ENCODE measurements at regions not wholly inside any gene's neighbourhood (a gene's known extent, or its start where the extent isn't known, plus 50 kb on each side); places are given as distances from the start of the nearest gene placed in this dataset.
A peak's percentile ranks its signal among the peaks of the same experiment; 100 is the strongest.

DNA sequence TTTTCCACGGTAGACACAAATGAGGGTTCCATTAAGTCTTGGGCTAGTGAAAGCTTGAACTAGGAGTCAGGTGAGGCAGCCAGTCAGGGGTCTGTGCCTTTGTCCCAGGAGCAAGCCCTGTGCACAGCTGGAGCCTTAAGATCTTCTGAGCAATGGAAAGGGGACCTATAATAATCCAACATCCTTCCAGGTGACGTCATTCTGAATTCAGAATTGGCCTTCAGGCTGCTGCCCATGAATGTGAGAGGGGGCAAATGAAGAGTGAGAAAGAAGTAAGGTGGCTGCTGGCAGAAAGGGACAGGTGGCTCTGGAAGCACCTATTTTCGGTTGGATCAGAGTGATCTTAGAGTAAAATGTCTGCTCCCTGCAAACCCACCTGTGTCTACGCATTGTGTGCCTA is 488.1 kb upstream of the CDH5 start:
- no peak for DNase-seq

DNA sequence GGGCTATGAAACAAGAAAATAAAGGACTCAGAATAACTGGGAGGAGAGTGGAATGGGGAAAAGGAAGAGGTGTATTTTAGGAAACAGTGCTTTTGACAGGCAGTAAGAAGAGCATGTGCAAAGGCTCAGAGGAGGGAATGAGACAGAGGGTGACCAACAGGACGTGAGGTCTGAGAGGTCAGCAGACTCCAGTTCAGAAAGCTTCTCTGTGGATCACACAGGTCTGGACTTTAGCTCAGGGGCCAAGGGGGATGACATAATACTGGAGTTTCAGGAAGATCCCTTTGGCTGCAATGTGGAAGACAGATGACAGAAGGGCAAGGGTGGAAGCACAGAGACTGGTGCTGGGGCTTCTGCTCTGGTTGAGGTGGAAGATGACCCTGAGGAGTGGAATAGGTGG is 489.9 kb upstream of the CDH5 start:
- no peak for DNase-seq

DNA sequence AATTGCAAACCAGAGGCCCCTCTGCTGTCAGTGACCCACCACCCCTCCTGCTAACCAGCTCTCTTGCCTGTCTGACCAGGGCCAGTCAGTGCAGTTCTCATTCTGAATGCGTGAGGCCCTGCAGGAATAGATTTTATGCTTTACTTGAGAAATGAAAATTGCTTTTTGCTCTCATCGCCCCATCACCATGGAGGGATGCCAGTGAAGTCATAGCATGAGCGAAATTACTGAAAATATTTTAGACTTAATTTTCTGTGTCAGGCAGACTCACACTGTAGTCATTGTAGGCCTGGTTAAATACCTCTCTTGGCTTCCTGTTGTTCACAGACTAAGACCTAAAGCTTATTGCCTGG is 490.5 kb upstream of the CDH5 start:
- DNase-seq, result no peak

DNA sequence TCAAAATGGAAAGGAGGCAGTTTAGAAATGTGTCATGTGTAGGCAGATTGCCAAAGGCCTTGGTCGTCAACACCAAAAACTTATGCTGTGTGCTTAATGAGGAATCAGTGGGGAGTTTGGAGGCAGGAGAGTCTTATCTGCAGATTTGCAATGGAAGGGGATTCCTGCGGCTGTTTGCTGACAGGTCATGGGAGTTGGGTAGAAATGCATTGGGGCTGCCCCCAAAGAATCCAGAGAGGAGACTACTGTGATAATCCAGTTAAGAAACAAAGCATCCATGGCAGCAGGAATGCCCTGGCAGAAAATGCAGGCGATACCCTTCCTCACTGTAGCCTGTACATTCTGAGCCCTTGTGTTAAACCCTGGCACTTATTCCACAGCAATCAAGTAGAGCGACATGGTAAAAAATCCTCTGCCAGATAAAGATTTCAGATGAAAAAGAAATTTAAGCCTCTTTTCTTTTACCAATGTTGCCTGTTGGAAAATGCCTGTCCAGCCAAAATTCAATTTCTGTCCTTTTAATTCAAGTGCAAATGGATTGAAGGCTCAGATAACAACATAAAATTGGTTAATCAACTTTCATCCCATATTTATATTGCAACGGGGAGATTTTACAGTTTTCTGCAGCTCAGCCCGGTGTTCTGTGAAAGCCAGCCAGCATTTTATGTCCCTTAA is 491.0 kb upstream of the CDH5 start:
- peak; percentile 24 for DNase-seq

DNA sequence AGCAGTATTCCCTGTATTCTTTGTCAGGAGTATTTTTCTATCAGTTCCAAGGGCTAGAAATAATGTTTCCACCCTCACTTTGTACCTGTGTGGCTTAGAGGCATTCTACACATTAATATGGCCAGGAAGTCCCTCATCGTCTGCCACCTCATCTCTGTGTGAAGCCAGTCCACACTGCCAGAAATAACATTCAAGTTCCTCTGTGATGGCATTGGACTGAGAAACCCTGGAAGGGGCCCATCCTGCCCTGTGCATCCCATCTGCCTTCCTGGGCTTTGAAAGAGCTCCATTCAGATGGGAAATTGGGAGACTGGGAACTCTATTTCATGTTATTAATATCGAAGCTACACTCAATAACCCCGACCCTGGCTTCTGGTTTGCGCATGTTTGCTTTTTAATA is 497.2 kb upstream of the CDH5 start:
- no peak for DNase-seq

DNA sequence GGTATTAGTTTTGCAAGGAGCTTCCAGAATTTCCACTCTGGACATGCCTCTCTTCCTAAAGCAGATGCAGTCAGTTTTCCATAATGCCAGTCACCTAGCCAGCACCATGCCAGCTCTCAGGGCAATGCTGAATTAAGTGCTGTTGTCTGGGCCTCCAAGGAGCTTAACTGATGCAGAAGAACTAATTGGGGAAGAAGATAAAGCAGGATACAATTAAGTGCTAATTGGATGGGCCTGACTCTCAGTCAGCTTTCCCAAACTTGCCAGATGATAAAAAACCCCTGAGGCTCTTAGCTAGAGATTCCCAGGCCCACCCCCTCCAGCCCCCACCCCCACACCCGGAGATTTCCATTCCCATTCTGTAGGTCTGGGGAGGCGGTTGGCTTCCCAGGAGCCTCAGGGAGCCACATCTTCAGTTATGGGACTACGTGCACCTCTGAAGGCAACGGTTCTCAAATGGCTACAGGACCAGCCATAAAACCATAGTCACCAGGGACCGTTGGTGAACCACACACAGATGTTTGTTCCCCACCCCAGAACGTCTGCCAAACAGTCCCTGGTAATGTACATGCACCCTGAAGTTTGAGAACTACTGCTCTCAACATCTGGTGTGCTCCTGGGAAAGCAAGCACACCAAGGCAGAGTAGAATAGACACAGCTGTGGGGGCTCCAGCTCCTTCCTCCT is 499.1 kb upstream of the CDH5 start:
- peak; percentile 30 for DNase-seq

DNA sequence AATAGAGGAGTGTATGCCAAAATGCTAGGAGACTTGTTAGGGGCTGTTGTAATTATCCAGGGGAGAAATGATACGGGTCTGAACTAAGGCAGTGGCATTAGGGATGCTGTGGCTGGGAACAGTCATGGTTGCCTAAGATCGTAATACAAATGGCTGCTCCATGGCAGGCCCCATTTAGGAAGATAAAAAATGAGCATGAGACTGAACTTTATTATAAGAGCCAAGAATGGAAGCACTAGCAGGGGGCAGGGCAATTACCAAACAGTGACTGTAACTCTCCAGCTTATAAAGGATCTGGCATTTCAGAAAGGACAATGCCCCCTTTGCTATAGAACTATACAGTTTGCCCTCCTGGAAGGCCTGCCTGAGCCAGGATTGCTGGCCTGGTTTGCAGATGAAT is 503.3 kb upstream of the CDH5 start:
- no peak for DNase-seq

DNA sequence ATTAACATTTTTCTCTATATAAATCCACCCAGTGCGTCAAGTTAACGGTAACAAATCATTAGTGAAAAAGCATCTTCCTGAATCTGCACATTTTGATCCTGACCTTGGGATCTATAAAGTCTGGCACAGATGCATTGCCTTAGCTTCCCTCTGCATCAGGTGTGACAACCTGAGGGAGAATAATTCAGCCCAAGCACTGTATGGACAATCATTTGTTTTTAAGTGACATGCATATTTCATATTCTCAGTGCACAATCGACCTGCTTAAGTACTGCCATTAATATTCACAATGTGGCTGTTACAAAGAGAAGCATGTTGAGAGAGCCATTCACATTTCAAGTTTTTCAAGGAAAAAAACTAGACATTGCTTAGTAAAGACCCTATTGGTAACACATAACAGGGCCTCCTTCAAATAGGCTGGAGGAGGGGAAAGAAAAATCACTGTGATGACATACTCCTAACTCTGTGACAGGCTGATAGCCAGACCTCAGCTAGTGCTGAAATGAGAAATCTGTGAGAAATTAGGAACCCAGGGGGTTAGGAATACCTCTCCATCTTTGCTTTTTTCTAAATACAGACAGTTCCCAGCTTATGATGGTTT is 505.3 kb upstream of the CDH5 start:
- DNase-seq, result no peak

DNA sequence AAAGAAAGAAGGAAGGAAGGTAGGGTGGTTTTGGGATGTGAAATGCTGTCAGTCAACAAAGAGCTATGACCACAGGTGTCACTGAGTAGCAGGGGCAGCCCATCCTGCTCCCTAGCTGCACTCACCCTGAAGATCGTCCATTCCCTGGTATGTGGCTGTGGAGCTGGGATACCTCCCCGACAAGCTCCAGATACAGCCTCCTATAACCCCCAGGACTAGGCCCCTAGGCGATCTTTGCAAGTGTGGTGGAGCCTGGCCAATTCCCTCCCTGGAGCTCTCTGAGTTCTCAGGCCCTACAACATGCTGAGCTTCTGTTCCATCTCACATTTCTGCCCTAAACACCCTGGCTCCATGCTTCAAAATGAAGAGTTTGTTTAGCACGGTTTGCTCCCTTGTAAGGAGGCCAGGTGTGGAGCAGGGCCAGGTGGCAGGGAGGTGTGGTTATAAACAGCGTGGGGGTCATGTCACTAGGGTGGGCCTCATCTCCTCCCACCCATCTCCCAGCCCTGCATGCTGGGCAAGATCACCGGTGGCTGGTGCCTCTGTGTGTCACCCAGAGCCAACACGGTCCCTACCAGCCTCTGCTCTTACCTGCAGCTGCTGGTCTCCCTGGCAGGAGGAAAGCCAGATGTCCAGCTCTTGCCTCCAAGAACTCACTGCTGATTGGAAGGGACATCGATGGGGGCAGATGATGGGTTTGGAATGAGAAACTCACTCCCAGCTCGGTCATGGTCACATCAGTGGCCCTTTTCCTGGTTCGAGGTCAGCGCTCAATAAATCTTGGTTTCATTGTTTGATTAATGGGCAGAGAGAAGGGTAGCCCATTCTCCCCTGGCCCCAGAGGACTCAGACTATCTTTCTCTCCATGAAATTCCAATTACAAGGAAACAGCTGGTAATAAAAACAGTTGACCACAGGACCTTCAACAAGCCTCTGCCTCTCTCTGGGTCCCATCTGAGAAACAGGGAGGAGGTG is 511.0 kb upstream of the CDH5 start:
- DNase-seq, result no peak

DNA sequence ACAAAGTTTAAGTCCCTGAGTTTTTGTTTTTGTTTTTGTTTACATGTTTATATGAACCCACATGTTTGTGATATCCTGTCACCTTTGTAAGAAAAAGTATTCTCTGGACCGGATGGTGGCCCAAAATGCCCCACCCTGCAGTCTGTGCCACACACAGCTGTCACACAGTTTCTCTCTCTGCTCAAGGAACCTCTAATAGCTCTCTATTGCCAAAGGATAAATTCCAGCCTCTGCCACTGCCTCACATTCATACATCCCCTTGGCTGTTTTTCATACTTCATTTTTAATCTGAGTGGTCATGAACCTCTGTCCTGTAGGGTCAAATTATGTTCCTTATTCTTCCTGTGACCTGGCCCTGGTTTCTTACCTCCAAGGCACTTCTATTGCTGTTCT is 520.3 kb upstream of the CDH5 start:
- DNase-seq, result no peak

DNA sequence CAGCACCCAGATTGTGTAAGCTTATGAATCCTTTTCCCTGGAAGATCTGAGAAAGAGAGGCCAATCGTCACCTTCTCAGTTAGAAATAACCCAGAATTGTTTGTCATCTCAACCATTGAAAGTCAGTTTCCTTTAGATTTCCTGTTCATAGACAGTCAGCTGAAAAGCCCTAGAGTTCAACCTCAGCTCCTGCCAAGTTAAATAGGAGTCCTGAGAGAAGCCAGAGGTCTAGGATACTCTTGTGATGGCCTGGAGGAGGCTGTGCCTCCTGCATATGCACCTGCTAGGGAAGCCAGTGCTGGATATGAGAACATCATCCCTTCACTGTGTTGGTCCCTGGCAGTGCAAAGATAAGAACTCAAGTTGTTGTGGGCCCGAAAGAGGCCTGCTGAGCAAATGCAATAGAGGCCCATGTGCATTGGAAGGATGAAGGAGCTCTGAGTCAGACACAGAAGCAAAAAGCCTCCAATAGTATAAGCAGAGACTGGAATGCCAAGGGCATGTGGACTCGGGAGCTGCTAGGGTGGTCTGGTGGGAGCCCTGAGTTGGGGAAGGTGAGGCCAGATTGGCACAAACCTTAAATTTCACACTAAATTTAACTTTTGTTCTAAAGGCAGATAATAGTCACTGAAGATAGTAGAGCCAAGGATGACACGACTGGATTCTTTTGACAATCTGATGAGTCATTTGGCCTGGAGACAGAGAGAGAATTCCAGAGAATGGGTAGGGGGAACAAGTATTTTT is 520.9 kb upstream of the CDH5 start:
- no peak for DNase-seq

DNA sequence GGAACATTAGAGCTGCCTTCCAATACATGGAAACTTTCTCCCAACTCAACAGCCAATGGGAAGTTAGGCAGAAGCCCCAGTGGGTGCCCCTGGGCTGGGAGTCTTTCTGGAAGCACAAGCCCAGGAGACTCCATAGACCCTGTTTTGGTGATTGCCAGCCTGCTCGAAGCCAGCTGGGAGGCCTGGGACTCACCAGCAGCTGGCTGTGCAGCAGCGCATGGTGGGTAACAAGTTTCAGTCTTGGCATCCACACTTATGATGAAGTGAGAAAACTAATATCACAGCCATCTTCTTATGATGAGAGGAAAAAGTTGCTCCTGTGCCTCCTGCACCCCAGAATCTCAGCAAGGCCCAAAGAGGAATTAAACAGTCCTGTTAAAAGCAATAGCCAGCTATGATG is 522.5 kb upstream of the CDH5 start:
- no peak for DNase-seq

DNA sequence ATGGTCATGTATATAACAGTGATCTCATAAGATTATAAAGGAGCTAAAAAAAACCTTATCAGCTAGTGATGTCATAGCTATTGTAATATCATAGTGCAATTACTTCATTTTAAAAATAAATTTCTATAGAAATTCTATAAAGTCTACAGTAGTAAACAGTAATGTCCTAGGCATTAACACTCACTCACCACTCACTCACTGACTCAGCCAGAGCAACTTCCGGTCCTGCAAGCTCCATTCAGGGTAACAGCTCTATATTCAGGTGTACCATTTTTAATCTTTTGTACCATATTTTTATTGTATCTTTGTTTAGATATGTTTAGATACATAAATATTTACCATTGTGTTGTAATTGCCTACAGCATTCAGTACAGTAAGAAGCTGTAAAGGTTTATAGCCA is 524.4 kb upstream of the CDH5 start:
- no peak for DNase-seq

DNA sequence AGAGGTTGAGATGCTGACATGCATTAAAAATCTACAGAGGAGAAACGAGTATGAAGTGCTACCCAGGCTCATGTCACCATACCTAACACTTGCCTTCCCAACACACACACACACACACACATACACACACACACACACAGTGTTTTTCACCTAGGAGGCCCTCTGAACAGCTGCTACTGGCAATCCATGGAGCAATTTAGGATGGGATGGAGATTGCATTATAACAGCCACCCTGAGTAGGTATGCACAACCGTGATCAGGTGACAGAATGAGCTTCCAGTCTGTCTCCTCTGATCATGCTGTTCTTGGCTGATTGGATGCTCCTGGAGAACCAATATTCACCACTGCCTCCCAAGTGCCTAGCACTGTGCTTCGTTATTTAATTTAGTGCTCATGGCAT is 528.5 kb upstream of the CDH5 start:
- no peak for DNase-seq

DNA sequence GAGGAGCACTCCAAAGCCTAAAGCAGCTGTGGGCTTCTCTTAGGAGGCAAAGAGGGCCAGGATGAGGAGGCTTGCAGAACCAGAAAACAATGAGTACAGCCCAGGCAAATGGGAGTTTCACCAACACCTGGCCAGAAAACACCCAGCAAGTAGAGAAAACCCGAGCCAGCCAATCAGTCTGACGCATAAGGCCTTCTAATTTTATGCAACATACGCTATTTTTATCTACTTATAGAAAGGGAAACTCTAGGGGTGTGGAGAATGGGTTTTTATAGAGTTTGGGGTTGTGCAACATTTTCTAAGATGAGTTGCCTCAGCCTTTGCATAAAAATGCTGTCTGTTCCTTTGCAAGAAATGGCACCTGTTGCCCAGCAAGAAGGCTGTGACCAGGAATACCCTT is 529.0 kb upstream of the CDH5 start:
- no peak for DNase-seq

DNA sequence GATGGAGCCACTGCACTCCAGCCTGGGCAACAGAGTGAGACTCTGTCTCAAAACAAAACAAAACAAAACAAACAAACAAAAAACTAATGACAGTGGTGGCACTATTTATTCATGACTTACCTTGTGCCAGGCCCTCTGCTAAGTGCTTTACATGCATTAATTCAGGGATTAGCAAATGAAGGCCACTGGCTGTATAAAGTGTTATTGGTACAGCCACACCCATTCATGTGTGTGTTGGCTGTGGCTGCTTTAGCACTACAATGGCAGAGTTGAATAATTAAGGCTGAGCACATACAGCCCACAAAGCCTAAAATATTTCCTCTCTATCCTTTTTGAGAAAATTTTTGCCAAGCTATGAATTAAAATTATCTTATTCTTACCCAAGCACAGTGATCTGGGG is 531.8 kb upstream of the CDH5 start:
- DNase-seq, result no peak

DNA sequence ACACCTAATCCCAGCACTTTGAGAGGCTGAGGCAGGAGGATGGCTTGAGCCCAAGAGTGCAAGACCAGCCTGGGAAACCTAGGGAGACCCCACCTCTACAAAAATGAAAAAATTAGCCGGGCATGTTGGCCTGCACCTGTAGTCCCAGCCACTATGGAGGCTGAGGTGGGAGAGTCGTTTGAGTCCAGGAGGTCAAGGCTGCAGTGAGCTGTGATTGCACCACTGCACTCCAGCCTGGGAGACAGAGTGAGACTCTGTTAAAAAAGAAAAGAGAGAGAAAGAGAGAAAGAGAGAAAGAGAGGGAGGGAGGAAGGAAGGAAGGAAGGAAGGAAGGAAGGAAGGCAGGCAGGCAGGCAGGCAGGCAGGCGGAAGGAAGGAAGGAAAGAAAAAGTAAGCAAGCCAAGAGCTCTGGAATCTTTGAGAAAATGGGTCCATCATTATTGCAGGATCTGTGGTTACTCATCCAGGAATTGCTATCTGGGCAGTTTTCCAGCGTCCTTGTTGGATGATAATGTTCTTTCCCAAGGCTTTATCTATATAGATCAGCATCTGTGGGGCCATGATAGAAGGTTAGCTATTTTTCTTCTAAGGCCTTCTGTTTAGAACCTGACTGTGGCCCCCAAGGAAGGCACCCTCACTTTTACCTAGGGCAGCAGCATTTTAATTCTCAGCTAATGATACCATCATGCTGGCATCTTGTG is 533.2 kb upstream of the CDH5 start:
- DNase-seq, result no peak

DNA sequence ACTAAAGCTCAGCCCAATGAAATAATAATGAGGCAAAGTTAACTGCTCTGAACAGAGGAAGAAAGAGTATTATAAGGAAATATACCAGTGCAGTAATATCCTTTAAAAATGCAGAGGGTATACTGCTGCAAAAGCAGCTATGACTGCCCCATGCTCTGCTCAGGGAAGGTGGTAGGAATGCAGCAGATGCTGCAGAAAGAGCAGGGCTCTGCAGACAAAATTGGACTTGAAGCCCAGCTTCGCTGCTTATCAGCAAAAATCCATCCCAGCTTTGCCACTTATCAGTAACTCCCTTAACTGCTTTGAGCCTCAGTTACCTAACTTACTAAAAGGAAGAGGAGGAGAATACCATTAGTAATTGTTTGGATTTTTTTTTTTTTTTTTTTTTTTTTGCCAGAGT is 533.8 kb upstream of the CDH5 start:
- DNase-seq, result no peak

DNA sequence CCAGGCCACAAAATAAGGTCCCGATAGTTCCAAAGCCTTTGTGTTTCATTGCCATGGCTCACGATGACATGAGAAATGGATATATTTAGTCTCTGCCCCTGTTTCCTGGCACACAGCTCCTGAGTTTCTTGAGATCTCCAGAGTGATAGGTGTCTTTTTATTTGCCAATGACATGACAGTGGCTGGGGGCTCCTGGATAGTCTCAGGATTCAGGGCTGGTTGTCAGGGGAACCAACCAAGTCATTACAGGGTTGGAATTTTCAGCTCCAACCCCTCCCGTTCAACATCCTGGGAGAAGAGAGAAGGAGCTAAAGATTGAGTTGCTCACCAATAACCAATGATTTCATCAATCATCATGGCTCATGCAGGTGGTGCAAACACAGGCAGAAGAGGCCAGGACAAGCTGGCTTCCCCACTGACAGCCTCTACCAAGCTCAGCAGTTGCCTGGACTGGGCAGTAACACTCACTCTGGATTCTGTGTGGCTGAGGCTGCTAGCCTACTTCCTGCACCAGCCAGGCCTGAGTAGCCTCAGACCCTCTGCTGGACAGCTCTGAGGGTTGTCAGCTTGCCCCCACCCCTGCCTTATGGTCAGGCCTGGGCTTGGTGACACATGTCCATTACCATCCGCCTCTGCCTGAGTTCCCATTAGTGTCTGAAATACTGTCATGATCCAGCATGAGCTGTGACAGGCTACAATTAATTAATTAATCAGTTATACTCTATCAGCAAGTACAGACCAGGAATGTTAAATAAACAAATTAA is 534.4 kb upstream of the CDH5 start:
- DNase-seq, result peak; percentile 42

DNA sequence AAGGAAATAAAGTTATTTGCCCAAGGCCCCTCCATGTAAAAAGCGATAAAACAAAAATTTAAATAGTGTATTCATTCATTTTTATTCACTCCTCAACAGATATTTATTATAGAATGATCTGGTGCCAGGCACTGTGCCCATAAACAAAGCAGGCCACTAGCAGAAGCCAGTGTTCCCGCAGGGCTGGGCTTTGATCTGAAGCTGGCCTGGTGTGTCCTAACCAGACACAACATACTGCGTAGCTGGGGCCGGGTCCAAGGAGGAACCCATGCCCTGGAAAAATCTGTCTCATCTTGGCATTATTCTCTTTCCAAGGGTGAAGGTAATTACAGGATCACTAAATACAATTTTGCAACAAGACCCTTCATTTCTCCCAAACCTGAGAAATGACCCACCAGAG is 537.4 kb upstream of the CDH5 start:
- no peak for DNase-seq

DNA sequence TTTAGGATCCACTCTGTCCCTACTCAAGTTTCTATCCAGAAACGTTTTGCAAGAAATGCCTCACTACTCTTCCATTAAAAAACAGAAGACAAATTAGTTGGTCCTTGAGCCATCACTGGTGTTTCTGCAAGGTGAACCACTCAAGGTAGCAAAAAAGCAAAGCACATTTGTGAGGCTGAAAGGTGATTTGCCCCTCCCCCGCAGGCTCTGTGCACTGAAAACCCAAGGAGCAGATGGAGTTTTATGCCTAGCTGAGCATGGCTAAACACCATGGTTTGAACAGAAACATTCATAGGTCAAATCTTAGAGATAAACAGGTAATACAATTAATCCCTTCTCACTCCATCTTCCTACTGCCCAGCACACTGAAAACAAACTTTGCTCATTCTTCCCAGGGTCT is 538.2 kb upstream of the CDH5 start:
- DNase-seq, result no peak

All from retina (tissue), 1 donor.